Hematopoietic multipotent progenitor cell (in vitro differentiated cells): ENCODE measurements at regions not wholly inside any gene's neighbourhood (a gene's known extent, or its start where the extent isn't known, plus 50 kb on each side); places are given as distances from the start of the nearest gene placed in this dataset. TPM values are rescaled to one million over a fixed set of nuclear protein-coding genes. Genes with fewer than 3 reads are reported as not detected.

Experiments
- DNase-seq, 3 donors: peaks; one replicate each; pipeline ENCODE4 v3.0.0-alpha.2; 2011 to 2015; ENCODE audit warnings: low read depth in 2 of 3, low spot score in 2 of 3
- small RNA-seq: library from RNA; depleted of rRNA; stranded (forward); fragments of <200 nt; gene quantifications from one replicate; pipeline ENCODE3, GENCODE V24; 2012

GRCh38 chr4:182170417-182170935 is 72.7 kb upstream of the TENM3 start:
- DNase-seq, result no peak

DNA sequence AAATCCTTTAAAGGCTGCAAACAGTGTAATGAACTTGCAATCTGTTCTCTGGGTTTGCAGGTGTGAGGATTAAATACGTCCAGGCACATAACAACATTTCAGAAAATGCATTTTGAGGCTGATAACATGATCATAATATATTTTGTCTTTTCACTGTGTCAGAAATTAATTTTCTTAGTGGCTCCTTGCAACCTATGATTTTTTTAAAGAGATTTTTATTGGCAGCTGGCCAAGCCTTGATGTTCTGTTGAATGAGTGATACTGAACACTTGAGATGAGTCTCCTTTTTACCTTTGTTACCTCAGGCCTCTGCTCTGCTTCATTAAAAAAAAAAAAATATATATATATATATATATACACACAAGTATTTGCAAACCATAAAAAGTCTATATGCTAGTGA is 68.2 kb upstream of the TENM3 start:
- DNase-seq, result no peak

DNA sequence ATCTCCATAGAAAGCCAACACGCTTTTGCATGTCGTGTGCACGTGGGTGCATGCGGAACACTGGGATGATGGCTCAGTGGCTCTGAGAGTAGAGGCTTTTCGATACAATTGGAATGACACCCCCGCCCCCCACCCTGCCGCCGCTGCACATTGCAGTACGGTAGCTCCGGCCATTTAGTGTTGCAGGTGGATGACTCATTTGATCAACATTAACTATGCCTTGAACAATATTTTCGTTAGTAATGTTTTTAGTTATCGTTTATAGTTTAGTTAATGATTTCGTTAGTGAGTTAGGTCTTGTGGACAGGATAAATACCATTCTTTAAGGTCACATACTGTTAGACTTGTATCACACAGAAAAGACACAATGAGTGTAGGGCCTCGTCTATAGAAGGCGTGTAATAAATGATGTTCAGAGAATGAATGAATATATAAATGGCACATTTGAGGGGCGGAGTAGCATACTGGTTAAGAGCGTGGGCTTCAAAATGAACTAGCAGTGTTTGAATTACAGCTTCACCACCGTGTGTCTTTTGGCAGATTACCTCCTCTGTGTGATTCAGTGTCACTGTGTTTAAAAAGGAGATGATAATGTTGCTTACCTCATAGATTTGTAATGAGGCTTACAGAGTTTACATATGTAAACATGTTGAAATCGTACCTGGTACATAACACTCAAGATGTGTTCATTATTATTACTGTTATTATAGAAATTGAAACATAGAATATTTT is 67.2 kb upstream of the TENM3 start:
- no peak for DNase-seq

DNA sequence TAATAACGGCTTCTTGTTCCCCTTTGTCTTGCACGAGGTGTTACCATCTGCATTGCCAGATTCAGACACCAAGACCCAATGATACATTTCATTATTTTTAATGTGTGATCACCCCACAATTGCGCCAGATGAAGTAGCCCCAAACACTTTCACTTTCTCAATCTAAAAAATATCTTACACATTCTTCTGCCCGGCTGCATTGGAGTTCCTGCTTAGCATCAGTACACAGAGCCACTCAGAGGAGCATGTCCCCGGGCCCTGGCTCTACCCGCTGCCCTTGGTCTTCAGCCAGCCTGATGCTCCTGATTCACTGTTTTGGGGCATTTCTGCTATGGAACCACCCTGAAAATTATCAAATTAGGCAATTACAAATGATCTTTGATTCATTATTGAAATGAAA is 66.0 kb upstream of the TENM3 start:
- no peak for DNase-seq

- no peak for DNase-seq
Measured at GRCh38 chr4:182179105-182179504, 64.1 kb upstream of the TENM3 start.

DNA sequence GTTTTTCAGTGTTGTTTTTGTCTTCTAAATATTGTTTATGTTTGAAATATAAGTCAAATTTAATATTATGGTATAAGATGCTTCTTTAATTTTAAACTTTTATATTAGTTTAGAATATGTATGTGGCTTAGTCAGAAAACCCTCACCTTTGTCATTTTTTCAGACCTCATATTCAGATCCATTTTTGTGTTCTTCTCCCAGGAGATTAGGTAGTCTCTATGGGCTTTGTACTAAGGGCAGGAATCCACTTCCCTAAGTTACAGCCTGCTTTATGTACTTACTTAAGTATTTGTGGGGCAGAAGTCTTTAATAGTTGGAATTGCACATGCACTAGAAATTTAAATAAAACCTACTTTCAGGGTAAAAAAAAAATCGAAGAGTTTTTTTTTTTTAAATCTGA is 63.5 kb upstream of the TENM3 start:
- no peak for DNase-seq

- no peak for DNase-seq
Measured at GRCh38 chr4:182185491-182185890, 57.7 kb upstream of the TENM3 start.

GRCh38 chr4:182187674-182188073 is 55.5 kb upstream of the TENM3 start:
- DNase-seq, result no peak

DNA sequence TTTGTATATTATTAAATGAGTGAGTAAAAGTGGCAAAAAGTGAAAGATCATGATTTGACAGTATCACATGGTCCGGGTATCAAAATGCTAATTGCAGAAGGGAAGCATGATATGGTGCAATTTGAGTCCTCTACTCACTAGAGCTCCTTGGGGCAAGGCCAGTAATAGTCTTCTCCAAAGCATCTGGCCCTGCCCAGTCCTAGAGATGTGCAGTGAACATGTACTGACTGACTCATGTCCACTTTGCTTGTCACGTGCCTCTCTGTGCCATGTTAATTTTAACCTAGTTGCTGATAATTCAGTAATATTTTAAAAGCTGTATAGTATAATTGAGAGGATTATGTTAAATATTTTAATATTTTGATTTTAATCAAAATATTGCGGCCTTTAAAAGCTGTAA is 54.6 kb upstream of the TENM3 start:
- no peak for DNase-seq

GRCh38 chr4:182189103-182189878 is 53.9 kb upstream of the TENM3 start:
- DNase-seq, result peak in 2 of 3 donors; percentile 51 to 68

DNA sequence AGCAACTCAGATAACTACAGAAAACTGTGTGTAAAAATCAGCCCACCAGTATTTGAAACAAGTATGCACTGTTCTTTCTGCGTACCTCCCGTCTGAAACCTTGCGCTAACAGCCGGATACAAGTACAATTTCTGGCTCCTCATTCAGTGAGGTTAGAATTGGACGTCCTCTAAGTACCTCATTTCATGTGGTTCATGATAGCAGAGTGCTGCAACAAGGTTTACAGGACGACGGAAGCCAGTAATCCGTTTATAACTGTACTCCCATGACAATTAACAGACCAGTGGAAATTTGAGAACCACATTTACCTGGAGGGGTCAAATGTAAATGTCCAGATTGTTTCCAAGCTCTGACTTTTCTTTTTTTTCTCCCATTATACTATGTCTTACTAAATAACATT is 52.9 kb upstream of the TENM3 start:
- DNase-seq, result no peak

DNA sequence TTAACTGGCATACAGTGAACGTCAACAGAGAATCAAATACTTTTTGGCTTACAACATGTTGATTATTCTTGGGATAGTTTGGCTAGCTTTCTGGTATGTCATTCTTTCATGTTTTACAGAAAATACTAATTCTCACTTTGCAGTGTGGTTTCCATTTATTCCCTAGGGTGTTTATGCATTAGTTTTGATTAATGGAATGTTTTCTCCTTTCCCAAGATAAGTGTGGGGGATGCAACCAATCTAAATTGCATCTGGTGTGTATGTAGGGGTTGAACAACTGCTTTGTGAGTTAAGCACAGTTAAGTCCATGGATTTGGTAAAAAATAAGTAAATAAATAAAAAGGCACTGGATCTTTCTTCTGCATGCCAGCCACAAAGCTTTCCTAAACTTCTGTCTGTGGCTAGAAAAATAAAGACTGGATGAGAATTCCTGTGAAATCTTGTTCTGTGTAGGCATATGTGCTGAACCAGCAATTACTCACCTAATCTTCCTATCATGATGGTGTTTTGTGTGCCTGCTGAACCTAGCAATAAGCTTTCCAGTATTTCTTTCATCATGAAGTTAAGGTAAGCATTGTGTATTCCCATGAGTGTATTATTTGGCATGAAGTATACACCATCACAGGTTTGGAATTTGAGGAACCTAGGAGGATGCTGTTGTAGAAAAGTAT is 50.6 kb upstream of the TENM3 start:
- DNase-seq, result no peak

- DNase-seq, result no peak
Measured at GRCh38 chr4:182193311-182193710, 49.9 kb upstream of the TENM3 start.

Small RNA genes in the stretch of these regions (small RNA-seq; reads per million reads assigned to genes)
- gene AC018710.1 (not detected), gene AC019235.1 (not detected), gene MIR1305 (not detected), gene RF00571 (not detected), gene RN7SKP13 (not detected), gene RNA5SP173 (not detected), gene RNU1-45P (not detected)
